HCT116 (cell line): ENCODE measurements at regions not wholly inside any gene's neighbourhood (a gene's known extent, or its start where the extent isn't known, plus 50 kb on each side); places are given as distances from the start of the nearest gene placed in this dataset.

Experiments
- EZH2 ChIP-seq: fragments of 200-600 bp; sonication (generic); IDR thresholded peaks from 2 replicates; pipeline ENCODE4 v1.6.1; 2017; ENCODE audit warnings: antibody characterized with exemption, mixed run types
- POLR2A ChIP-seq: IDR thresholded peaks from 2 replicates; pipeline ENCODE4 v1.7.0; 2011; ENCODE audit warnings: borderline replicate concordance; ENCODE audit not compliant: insufficient read depth, insufficient read length; ENCODE audit errors: extremely low read depth
- ZFX ChIP-seq: fragments of 450-650 bp; IDR thresholded peaks from 2 replicates; pipeline ENCODE4 v1.6.1; 2017
- TF ChIP-seq, protein P1 (sequence below), 3 experiments: fragments of 200-600 bp in 1 of 3; sonication (generic) in 1 of 3; IDR thresholded peaks in 2 of 3; conservative IDR thresholded peaks in 1 of 3; 2 replicates each; pipeline ENCODE4 v1.5.1; 2012 to 2017; ENCODE audit warnings: low read depth in 2 of 3, low read length in 2 of 3, antibody characterized with exemption in 1 of 3, borderline replicate concordance in 1 of 3, control low read depth in 1 of 3, mild to moderate bottlenecking in 1 of 3, mixed read lengths in 1 of 3, mixed run types in 1 of 3, moderate library complexity in 1 of 3; ENCODE audit not compliant: insufficient read depth in 1 of 3
- TF ChIP-seq, protein P2 (sequence below): IDR thresholded peaks from 2 replicates; pipeline ENCODE4 v1.6.1; 2012; ENCODE audit warnings: low read depth
- TF ChIP-seq, protein P3 (sequence below): IDR thresholded peaks from 2 replicates; pipeline ENCODE4 v1.6.1; 2011; ENCODE audit warnings: mild to moderate bottlenecking, low read length, moderate library complexity; ENCODE audit not compliant: insufficient replicate concordance; ENCODE audit errors: extremely low read depth

DNA sequence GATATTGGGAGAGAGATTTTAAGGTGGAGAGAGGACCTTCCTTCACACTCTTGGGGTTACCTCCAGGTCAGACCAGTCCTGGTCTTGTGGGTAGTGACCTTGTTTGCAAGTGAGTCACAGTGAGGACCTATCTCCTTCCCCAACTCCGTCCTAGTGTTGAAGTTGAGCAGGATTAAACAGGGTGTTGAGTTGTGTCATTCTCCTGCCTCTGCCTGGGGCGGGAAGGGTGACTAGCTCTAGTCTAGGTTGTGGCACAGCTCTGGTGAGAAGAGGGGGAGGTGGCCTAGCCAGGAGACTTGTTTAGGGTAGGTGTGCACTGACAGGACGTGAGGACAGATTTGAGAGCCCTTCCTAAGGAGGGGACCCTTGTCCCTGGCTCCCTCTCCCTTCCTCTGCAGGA lies 119.6 kb upstream of the PITX1 start:
- TF ChIP-seq, protein P1, sequence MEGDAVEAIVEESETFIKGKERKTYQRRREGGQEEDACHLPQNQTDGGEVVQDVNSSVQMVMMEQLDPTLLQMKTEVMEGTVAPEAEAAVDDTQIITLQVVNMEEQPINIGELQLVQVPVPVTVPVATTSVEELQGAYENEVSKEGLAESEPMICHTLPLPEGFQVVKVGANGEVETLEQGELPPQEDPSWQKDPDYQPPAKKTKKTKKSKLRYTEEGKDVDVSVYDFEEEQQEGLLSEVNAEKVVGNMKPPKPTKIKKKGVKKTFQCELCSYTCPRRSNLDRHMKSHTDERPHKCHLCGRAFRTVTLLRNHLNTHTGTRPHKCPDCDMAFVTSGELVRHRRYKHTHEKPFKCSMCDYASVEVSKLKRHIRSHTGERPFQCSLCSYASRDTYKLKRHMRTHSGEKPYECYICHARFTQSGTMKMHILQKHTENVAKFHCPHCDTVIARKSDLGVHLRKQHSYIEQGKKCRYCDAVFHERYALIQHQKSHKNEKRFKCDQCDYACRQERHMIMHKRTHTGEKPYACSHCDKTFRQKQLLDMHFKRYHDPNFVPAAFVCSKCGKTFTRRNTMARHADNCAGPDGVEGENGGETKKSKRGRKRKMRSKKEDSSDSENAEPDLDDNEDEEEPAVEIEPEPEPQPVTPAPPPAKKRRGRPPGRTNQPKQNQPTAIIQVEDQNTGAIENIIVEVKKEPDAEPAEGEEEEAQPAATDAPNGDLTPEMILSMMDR (IDR thresholded peaks at IDR 0.05 in 2 of 3, conservative IDR thresholded peaks at IDR 0.05 in 1 of 3; ENCODE audit: borderline replicate concordance in 1 of 3, insufficient read depth in 1 of 3, low read depth in 2 of 3, low read length in 2 of 3): no peak
- TF ChIP-seq EZH2: no peak
- TF ChIP-seq, protein P2, sequence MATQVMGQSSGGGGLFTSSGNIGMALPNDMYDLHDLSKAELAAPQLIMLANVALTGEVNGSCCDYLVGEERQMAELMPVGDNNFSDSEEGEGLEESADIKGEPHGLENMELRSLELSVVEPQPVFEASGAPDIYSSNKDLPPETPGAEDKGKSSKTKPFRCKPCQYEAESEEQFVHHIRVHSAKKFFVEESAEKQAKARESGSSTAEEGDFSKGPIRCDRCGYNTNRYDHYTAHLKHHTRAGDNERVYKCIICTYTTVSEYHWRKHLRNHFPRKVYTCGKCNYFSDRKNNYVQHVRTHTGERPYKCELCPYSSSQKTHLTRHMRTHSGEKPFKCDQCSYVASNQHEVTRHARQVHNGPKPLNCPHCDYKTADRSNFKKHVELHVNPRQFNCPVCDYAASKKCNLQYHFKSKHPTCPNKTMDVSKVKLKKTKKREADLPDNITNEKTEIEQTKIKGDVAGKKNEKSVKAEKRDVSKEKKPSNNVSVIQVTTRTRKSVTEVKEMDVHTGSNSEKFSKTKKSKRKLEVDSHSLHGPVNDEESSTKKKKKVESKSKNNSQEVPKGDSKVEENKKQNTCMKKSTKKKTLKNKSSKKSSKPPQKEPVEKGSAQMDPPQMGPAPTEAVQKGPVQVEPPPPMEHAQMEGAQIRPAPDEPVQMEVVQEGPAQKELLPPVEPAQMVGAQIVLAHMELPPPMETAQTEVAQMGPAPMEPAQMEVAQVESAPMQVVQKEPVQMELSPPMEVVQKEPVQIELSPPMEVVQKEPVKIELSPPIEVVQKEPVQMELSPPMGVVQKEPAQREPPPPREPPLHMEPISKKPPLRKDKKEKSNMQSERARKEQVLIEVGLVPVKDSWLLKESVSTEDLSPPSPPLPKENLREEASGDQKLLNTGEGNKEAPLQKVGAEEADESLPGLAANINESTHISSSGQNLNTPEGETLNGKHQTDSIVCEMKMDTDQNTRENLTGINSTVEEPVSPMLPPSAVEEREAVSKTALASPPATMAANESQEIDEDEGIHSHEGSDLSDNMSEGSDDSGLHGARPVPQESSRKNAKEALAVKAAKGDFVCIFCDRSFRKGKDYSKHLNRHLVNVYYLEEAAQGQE: no peak
- no peak for TF ChIP-seq ZFX
- TF ChIP-seq, protein P3, sequence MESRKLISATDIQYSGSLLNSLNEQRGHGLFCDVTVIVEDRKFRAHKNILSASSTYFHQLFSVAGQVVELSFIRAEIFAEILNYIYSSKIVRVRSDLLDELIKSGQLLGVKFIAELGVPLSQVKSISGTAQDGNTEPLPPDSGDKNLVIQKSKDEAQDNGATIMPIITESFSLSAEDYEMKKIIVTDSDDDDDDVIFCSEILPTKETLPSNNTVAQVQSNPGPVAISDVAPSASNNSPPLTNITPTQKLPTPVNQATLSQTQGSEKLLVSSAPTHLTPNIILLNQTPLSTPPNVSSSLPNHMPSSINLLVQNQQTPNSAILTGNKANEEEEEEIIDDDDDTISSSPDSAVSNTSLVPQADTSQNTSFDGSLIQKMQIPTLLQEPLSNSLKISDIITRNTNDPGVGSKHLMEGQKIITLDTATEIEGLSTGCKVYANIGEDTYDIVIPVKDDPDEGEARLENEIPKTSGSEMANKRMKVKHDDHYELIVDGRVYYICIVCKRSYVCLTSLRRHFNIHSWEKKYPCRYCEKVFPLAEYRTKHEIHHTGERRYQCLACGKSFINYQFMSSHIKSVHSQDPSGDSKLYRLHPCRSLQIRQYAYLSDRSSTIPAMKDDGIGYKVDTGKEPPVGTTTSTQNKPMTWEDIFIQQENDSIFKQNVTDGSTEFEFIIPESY: no peak
- TF ChIP-seq POLR2A: no peak
